Tibial nerve (tissue), 4 donors: ENCODE measurements at regions not wholly inside any gene's neighbourhood (a gene's known extent, or its start where the extent isn't known, plus 50 kb on each side); places are given as distances from the start of the nearest gene placed in this dataset.

Experiments used
- EP300 ChIP-seq, 2 donors: sonication (generic); formaldehyde crosslinking; IDR thresholded peaks; one replicate each; pipeline ENCODE4 v1.6.1; 2017; ENCODE audit warnings: antibody characterized with exemption in 2 of 2, mild to moderate bottlenecking in 1 of 2
- TF ChIP-seq, protein P1 (sequence below), 5 experiments: fragments of 200-600 bp in 3 of 5; fragments of 450-650 bp in 2 of 5; sonication (generic) in 3 of 5; IDR thresholded peaks; one replicate each; pipeline ENCODE4 v1.5.1; 2016 to 2019; ENCODE audit warnings: antibody characterized with exemption in 5 of 5, mild to moderate bottlenecking in 3 of 5, moderate library complexity in 2 of 5

DNA sequence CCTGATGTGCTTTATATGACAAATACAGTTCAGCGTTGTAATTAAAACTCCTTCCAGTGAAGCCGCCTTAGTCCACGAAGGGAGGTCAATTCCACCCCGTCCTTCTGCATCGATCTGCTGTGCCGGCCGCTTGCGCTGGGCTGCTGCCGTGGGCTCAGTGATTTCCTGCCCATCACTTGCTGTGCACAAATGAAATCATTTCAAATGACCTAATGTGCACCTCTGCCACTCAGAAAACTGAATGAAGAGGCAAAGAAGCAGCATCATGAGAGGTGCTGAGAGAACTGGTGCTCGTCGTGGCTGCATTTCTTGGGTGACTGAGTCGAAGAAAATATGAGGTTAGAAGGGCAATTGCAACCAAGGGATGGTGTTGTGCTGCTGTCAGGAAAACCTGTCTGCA is 144.3 kb upstream of the SYT6 start:
- TF ChIP-seq, protein P1, sequence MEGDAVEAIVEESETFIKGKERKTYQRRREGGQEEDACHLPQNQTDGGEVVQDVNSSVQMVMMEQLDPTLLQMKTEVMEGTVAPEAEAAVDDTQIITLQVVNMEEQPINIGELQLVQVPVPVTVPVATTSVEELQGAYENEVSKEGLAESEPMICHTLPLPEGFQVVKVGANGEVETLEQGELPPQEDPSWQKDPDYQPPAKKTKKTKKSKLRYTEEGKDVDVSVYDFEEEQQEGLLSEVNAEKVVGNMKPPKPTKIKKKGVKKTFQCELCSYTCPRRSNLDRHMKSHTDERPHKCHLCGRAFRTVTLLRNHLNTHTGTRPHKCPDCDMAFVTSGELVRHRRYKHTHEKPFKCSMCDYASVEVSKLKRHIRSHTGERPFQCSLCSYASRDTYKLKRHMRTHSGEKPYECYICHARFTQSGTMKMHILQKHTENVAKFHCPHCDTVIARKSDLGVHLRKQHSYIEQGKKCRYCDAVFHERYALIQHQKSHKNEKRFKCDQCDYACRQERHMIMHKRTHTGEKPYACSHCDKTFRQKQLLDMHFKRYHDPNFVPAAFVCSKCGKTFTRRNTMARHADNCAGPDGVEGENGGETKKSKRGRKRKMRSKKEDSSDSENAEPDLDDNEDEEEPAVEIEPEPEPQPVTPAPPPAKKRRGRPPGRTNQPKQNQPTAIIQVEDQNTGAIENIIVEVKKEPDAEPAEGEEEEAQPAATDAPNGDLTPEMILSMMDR (IDR thresholded peaks at IDR 0.05), result no peak
- no peak for TF ChIP-seq EP300 (IDR thresholded peaks at IDR 0.05)
